Cardiac muscle cell (in vitro differentiated cells and primary cell): ENCODE measurements at regions not wholly inside any gene's neighbourhood (a gene's known extent, or its start where the extent isn't known, plus 50 kb on each side); places are given as distances from the start of the nearest gene placed in this dataset.

ENCODE experiments used
- DNase-seq, 2 donors: peaks; one replicate each; pipeline versions ENCODE4 v3.0.0 to v3.0.0-alpha.2; 2010 to 2017; ENCODE audit warnings: low read depth in 1 of 2, low spot score in 1 of 2
- H3K27ac ChIP-seq: fragments of 200-600 bp; sonication (generic); 2 replicates; pipeline ENCODE4 v1.5.1; 2016
- H3K27me3 ChIP-seq: fragments of 200-600 bp; sonication (generic); 2 replicates; pipeline ENCODE4 v1.6.0; 2016; ENCODE audit warnings: control low read depth
- H3K36me3 ChIP-seq: fragments of 200-600 bp; sonication (generic); 2 replicates; pipeline ENCODE4 v1.5.1; 2016; ENCODE audit warnings: control low read depth
- H3K4me1 ChIP-seq: fragments of 200-600 bp; sonication (generic); 2 replicates; pipeline ENCODE4 v1.8.1; 2017; ENCODE audit warnings: low read depth, mild to moderate bottlenecking, mixed run types
- H3K4me3 ChIP-seq: fragments of 200-600 bp; sonication (generic); 2 replicates; pipeline ENCODE4 v1.5.1; 2016; ENCODE audit warnings: mild to moderate bottlenecking
- H3K9me3 ChIP-seq: fragments of 200-600 bp; sonication (generic); 2 replicates; pipeline ENCODE4 v1.5.1; 2017; ENCODE audit warnings: low read depth, mild to moderate bottlenecking, control low read depth
- CTCF ChIP-seq: IDR thresholded peaks from 2 replicates; pipeline ENCODE4 v1.5.1; 2012; ENCODE audit warnings: low read depth, mild to moderate bottlenecking, low read length

GRCh38 chr4:126548890-126549289 is 1083.9 kb upstream of the INTU start:
- H3K4me1 ChIP-seq: no peaks in the 10 kb centered on the region
- no peak for TF ChIP-seq CTCF

GRCh38 chr4:126552321-126552720 is 1080.4 kb upstream of the INTU start:
- Histone ChIP-seq H3K27me3 (no peaks in the 10 kb centered on the region), H3K4me3 (no peak overlapping the region), H3K4me1 (no peaks in the 10 kb centered on the region), H3K36me3 (no peaks in the 10 kb centered on the region), H3K27ac (no peak overlapping the region), H3K9me3 (no peaks in the 10 kb centered on the region)
- no peak for DNase-seq
- TF ChIP-seq CTCF: no peak

More at GRCh38 chr4:126548890-126549289, 1083.9 kb upstream of the INTU start:
- no peak for DNase-seq
- Histone ChIP-seq H3K36me3 (no peaks in the 10 kb centered on the region), H3K9me3 (no peaks in the 10 kb centered on the region), H3K27ac (no peak overlapping the region), H3K4me3 (no peak overlapping the region), H3K27me3 (no peaks in the 10 kb centered on the region)

- Histone ChIP-seq H3K36me3 (no peaks in the 10 kb centered on the region), H3K4me1 (no peaks in the 10 kb centered on the region), H3K4me3 (no peak overlapping the region), H3K27ac (no peak overlapping the region), H3K9me3 (no peaks in the 10 kb centered on the region), H3K27me3 (no peaks in the 10 kb centered on the region)
- no peak for TF ChIP-seq CTCF
- DNase-seq: no peak
Observed at GRCh38 chr4:126553248-126553647, 1079.5 kb upstream of the INTU start.

GRCh38 chr4:126558596-126558995 is 1074.2 kb upstream of the INTU start:
- Histone ChIP-seq H3K27me3 (no peaks in the 10 kb centered on the region), H3K27ac (no peak overlapping the region), H3K9me3 (no peaks in the 10 kb centered on the region), H3K4me1 (no peaks in the 10 kb centered on the region), H3K36me3 (no peaks in the 10 kb centered on the region), H3K4me3 (no peak overlapping the region)
- no peak for TF ChIP-seq CTCF
- no peak for DNase-seq

GRCh38 chr4:126559961-126560360 is 1072.8 kb upstream of the INTU start:
- H3K4me3 ChIP-seq: no peak overlapping the region
- H3K4me1 ChIP-seq: no peaks in the 10 kb centered on the region
- no peaks in the 10 kb centered on the region for H3K36me3 ChIP-seq
- no peak overlapping the region for H3K27ac ChIP-seq
- no peaks in the 10 kb centered on the region for H3K9me3 ChIP-seq
- no peaks in the 10 kb centered on the region for H3K27me3 ChIP-seq
- DNase-seq: no peak
- no peak for TF ChIP-seq CTCF

GRCh38 chr4:126560794-126561193 is 1072.0 kb upstream of the INTU start:
- H3K9me3 ChIP-seq: no peaks in the 10 kb centered on the region
- no peaks in the 10 kb centered on the region for H3K27me3 ChIP-seq
- H3K27ac ChIP-seq: no peak overlapping the region
- H3K4me1 ChIP-seq: no peaks in the 10 kb centered on the region
- DNase-seq: no peak
- no peak for TF ChIP-seq CTCF
- no peak overlapping the region for H3K4me3 ChIP-seq
- H3K36me3 ChIP-seq: no peaks in the 10 kb centered on the region
